Gastroesophageal sphincter (tissue), 4 donors: ENCODE measurements at regions not wholly inside any gene's neighbourhood (a gene's known extent, or its start where the extent isn't known, plus 50 kb on each side); places are given as distances from the start of the nearest gene placed in this dataset.
"Not testable (repeated sequence)": the region's sequence is repeated elsewhere in the genome, so short reads cannot be mapped to it uniquely, and the experiment has no call there.

ENCODE experiments used
- ATAC-seq: fragments of 150-250 bp; one replicate; pipeline ENCODE4 v1.9.1; 2016; ENCODE audit warnings: mild to moderate bottlenecking, moderate library complexity
- H3K27ac ChIP-seq, 4 donors: fragments of 200-600 bp; sonication (generic) in 3 of 4; 1 replicate in 3 of 4; 2 replicates in 1 of 4; pipeline ENCODE4 v1.5.1; 2016 to 2019
- H3K27me3 ChIP-seq: fragments of 200-600 bp; sonication (generic); one replicate; pipeline ENCODE4 v1.5.1; 2019
- H3K36me3 ChIP-seq, 2 donors: fragments of 200-600 bp; sonication (generic); one replicate each; pipeline ENCODE4 v1.5.1; 2019; ENCODE audit warnings: control low read depth in 1 of 2
- H3K4me1 ChIP-seq, 3 donors: fragments of 200-600 bp; sonication (generic); 1 replicate in 2 of 3; 2 replicates in 1 of 3; pipeline ENCODE4 v1.5.1; 2016 to 2019; ENCODE audit warnings: control low read depth in 2 of 3
- H3K4me3 ChIP-seq, 2 donors: fragments of 200-600 bp; sonication (generic); one replicate each; pipeline ENCODE4 v1.5.1; 2019; ENCODE audit warnings: mild to moderate bottlenecking in 1 of 2, moderate library complexity in 1 of 2
- H3K9me3 ChIP-seq, 3 donors: fragments of 200-600 bp; sonication (generic); one replicate each; pipeline ENCODE4 v1.5.1; 2017 to 2019; ENCODE audit warnings: control low read depth in 2 of 3
- EP300 ChIP-seq: sonication (generic); formaldehyde crosslinking; IDR thresholded peaks from one replicate; pipeline ENCODE4 v1.6.1; 2017; ENCODE audit warnings: antibody characterized with exemption, mild to moderate bottlenecking
- POLR2A ChIP-seq, 2 donors: fragments of 450-650 bp; IDR thresholded peaks; one replicate each; pipeline ENCODE4 v1.6.1; 2017; ENCODE audit warnings: antibody characterized with exemption in 2 of 2, mild to moderate bottlenecking in 2 of 2, moderate library complexity in 1 of 2
- POLR2AphosphoS5 ChIP-seq: sonication (generic); formaldehyde crosslinking; IDR thresholded peaks from one replicate; pipeline ENCODE4 v1.6.1; 2017; ENCODE audit warnings: antibody characterized with exemption
- WGBS, 2 donors: methylation state at CpG; one replicate each; pipeline ENCODE4 v1.1.5; 2018; ENCODE audit warnings: low coverage in 1 of 2; 5-methylcytosine and 5-hydroxymethylcytosine counted together
- TF ChIP-seq, protein P1 (sequence below), 4 experiments: fragments of 200-600 bp in 2 of 4; fragments of 450-650 bp in 2 of 4; sonication (generic) in 1 of 4; IDR thresholded peaks; one replicate each; pipeline ENCODE4 v1.5.1; 2017 to 2019; ENCODE audit warnings: antibody characterized with exemption in 4 of 4, mild to moderate bottlenecking in 2 of 4, moderate library complexity in 2 of 4

DNA sequence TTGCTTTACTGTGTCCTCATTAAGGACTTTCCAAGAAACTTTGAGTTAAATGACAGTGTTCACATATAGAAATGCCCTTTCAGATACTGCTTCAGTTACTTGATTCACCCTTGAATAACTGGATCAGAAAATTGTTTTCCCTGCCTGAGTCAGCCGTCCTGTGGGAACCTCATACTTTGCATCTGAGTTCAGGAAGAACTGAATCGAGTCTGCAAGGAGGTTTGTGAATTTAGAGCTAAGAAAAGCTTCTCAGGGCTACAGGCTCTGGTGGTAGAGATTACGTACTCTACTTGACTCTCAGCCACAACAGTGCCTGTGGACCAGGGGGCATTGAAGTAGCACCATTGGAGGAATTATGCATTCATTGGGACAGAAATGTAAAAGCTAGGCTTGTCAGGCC is 252.4 kb upstream of the C2CD4B start:
- H3K36me3 ChIP-seq, result no peaks in the 10 kb centered on the region
- peaks cover 0 to 12% (median 3%) of the 10 kb centered on the region in 3 donors for H3K4me1 ChIP-seq
- WGBS, 2 donors, result 72% methylated on average over 3 of the region's 3 CpGs; no CpG with 5 or more reads in 1 of the 2 donors
- no peak overlapping the region for H3K27ac ChIP-seq
- no peaks in the 10 kb centered on the region for H3K9me3 ChIP-seq
- TF ChIP-seq POLR2A (IDR thresholded peaks at IDR 0.05), result no peak
- TF ChIP-seq POLR2AphosphoS5, result no peak
- no peak for TF ChIP-seq EP300
- TF ChIP-seq, protein P1, sequence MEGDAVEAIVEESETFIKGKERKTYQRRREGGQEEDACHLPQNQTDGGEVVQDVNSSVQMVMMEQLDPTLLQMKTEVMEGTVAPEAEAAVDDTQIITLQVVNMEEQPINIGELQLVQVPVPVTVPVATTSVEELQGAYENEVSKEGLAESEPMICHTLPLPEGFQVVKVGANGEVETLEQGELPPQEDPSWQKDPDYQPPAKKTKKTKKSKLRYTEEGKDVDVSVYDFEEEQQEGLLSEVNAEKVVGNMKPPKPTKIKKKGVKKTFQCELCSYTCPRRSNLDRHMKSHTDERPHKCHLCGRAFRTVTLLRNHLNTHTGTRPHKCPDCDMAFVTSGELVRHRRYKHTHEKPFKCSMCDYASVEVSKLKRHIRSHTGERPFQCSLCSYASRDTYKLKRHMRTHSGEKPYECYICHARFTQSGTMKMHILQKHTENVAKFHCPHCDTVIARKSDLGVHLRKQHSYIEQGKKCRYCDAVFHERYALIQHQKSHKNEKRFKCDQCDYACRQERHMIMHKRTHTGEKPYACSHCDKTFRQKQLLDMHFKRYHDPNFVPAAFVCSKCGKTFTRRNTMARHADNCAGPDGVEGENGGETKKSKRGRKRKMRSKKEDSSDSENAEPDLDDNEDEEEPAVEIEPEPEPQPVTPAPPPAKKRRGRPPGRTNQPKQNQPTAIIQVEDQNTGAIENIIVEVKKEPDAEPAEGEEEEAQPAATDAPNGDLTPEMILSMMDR (IDR thresholded peaks at IDR 0.05), result no peak
- H3K4me3 ChIP-seq, result no peak overlapping the region
- no peaks in the 10 kb centered on the region for H3K27me3 ChIP-seq
- no peak for ATAC-seq

DNA sequence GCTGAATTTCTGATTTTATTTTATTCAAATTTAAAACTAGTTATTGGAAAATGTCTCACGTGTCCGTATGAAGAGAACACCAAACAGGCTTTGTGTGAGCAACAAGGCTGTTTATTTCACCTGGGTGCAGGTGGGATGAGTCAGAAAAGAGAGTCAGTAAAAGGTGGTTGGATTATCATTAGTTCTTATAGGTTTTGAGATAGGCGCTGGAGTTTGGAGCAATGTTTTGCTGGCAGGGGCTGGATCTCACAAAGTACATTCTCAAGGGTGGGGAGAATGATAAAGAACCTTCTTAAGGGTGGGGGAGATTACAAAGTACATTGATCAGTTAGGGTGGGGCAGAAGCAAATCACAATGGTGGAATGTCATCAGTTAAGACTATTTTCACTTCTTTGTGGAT is 253.4 kb upstream of the C2CD4B start:
- not testable (repeated sequence) for ATAC-seq, H3K27ac ChIP-seq

DNA sequence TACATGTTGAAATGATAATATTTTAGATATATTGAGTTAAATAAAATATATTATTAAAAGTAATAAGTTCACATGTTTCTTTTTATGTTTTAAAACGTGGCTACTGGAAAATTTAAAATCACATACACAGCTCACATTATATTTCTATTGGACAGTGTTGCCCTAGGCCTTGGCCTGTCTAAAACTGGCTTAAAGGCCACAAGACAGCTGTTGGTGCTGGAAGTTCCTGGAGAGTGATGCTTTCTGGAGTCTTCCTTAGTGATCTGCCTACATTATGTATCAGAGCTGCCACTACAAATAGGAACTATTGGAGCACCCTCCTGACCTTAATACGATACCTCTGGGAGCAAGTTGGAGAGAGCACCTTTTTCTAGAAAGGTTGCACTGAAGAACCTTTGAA is 254.1 kb upstream of the C2CD4B start:
- Histone ChIP-seq H3K4me3 (no peak overlapping the region), H3K27me3 (no peaks in the 10 kb centered on the region), H3K4me1 (no peaks in the 10 kb centered on the region), H3K9me3 (no peaks in the 10 kb centered on the region), H3K27ac (no peak overlapping the region), H3K36me3 (no peaks in the 10 kb centered on the region)
- WGBS, 2 donors, result 41 to 73% methylated on average over 1 to 2 of the region's 2 CpGs
- TF ChIP-seq EP300 (no peak), POLR2A (IDR thresholded peaks at IDR 0.05) (no peak), POLR2AphosphoS5 (no peak)
- TF ChIP-seq, protein P1 (IDR thresholded peaks at IDR 0.05), result no peak
- no peak for ATAC-seq

More for the DNA sequence above, 253.4 kb upstream of the C2CD4B start:
- not testable (repeated sequence) for H3K4me1 ChIP-seq, H3K27me3 ChIP-seq, H3K4me3 ChIP-seq, H3K9me3 ChIP-seq, H3K36me3 ChIP-seq
- 87 to 96% methylated on average over 3 of the region's 3 CpGs for WGBS, 2 donors

DNA sequence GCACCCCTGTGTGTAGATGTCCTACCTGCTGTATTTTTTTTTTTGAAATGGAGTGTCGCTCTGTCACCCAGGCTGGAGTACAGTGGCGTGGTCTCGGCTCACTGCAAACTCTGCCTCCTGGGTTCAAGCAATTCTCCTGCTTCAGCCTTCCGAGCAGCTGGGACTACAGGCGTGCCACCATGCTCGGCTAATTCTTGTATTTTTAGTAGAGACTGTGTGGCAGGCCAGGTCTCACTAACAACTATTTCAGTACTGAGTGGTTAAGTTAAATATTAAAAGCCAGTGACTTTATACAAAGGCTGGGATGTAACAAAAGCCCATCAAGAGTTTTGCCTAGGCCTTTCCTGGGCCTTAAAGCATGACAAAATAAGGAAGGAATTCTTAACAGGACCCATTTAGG is 255.3 kb upstream of the C2CD4B start:
- H3K27ac ChIP-seq, H3K36me3 ChIP-seq, H3K4me3 ChIP-seq, H3K27me3 ChIP-seq, H3K9me3 ChIP-seq, H3K4me1 ChIP-seq, ATAC-seq: not testable (repeated sequence)
- WGBS, 2 donors, result 98 to 100% methylated on average over 1 to 6 of the region's 6 CpGs

DNA sequence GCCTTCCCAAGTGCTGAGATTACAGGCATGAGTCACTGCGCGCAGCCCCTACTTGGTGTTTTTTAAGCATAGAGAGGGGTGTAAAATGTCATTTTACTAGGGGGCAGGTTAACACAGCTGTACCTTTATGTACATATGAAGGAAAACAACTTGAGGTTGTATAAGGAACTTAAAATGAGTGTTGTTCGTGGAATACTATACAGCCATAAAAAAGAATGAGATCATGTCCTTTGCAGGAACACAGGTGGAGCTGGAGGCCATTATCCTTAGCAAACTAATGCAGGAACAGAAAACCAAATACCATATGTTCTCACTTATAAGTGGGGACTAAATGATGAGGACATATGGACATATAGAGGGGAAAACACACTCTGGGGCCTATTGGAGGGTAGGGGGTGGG is 256.2 kb upstream of the C2CD4B start:
- WGBS, 2 donors, result 97 to 100% methylated on average over 1 to 3 of the region's 3 CpGs
- TF ChIP-seq, protein P1 (IDR thresholded peaks at IDR 0.05), result no peak
- TF ChIP-seq EP300, result no peak
- no peak for TF ChIP-seq POLR2A (IDR thresholded peaks at IDR 0.05)
- H3K4me1 ChIP-seq, result peaks cover 0 to 2% (median 0%) of the 10 kb centered on the region in 3 donors
- H3K36me3 ChIP-seq, result no peaks in the 10 kb centered on the region
- no peak overlapping the region for H3K4me3 ChIP-seq
- H3K27ac ChIP-seq, result no peak overlapping the region
- no peaks in the 10 kb centered on the region for H3K27me3 ChIP-seq
- ATAC-seq, result no peak
- H3K9me3 ChIP-seq, result no peaks in the 10 kb centered on the region

DNA sequence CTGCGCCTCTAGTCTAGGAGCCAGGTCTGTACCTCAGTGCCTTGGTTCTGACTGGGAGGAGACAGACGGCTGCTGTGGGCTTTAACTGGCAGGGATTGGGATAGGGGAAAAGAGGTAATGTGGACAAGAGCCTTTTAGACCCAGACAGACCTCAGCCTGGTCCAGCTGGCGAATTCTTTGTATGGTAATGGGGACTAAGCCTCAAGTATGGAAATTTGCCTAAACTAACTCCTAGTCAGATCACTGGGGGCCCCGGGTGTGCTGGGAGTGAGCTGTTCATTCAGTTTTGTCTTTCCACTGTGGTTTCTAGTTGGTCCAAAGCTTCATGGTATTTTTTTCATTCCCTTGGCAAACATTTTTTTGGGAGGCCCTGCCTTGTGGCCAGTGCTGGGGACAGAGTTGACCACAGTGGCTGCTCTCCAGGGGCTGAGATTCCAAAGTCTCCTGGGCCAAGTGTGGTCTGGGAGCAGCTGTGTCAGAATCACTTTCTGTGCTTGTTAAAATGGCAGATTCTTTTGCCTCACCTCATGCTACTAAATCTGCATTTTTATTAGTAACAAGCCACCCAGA is 261.4 kb upstream of the C2CD4B start:
- Histone ChIP-seq H3K27ac (no peak overlapping the region), H3K36me3 (no peaks in the 10 kb centered on the region), H3K4me3 (no peak overlapping the region), H3K9me3 (no peaks in the 10 kb centered on the region), H3K27me3 (no peaks in the 10 kb centered on the region), H3K4me1 (peaks cover 0 to 10% (median 0%) of the 10 kb centered on the region in 3 donors)
- no peak for ATAC-seq
- WGBS, 2 donors, result 75% methylated on average over 2 of the region's 4 CpGs; no CpG with 5 or more reads in 1 of the 2 donors
- TF ChIP-seq, protein P1 (IDR thresholded peaks at IDR 0.05), result no peak
- no peak for TF ChIP-seq POLR2AphosphoS5
- no peak for TF ChIP-seq POLR2A (IDR thresholded peaks at IDR 0.05)
- TF ChIP-seq EP300, result no peak
